Activated T-helper 1 cell treated with anti-CD3 and anti-CD28 coated beads, Interleukin-12 subunit alpha, Interleukin-12 subunit beta, Interleukin-2, Interleukin-4 antibody, amounts not matched to agents 30 ng/mL and 10 ng/mL and 1 ng/mL, durations not matched to agents 14 hours and 24 hours and 36 hours (primary cell): ENCODE measurements at regions not wholly inside any gene's neighbourhood (a gene's known extent, or its start where the extent isn't known, plus 50 kb on each side); places are given as distances from the start of the nearest gene placed in this dataset.

ENCODE experiments used
- DNase-seq: peaks from one replicate; pipeline ENCODE4 v3.0.0; 2021; ENCODE audit warnings: low spot score
- H3K27ac Mint-ChIP-seq: one replicate; pipeline ENCODE4 v1.8.0; 2021; ENCODE audit warnings: mild to moderate bottlenecking, mixed read lengths
- H3K27me3 Mint-ChIP-seq: one replicate; pipeline ENCODE4 v1.8.0; 2022; ENCODE audit warnings: mild to moderate bottlenecking, moderate library complexity, mixed read lengths; ENCODE audit not compliant: insufficient read depth
- H3K36me3 Mint-ChIP-seq: one replicate; pipeline ENCODE4 v1.8.0; 2021; ENCODE audit warnings: low read depth, mixed read lengths
- H3K4me1 Mint-ChIP-seq: one replicate; pipeline ENCODE4 v1.8.0; 2021; ENCODE audit warnings: low read depth, mixed read lengths
- H3K4me3 Mint-ChIP-seq: one replicate; pipeline ENCODE4 v1.8.0; 2021; ENCODE audit warnings: mild to moderate bottlenecking, moderate library complexity, mixed read lengths
- H3K9me3 Mint-ChIP-seq: one replicate; pipeline ENCODE4 v1.8.0; 2021; ENCODE audit warnings: mixed read lengths
- intact Hi-C: fragments of 100-400 bp; cut with micrococcal nuclease; formaldehyde crosslinking; loops from one replicate; pipeline ENCODE4 v1.15.1; 2024

DNA sequence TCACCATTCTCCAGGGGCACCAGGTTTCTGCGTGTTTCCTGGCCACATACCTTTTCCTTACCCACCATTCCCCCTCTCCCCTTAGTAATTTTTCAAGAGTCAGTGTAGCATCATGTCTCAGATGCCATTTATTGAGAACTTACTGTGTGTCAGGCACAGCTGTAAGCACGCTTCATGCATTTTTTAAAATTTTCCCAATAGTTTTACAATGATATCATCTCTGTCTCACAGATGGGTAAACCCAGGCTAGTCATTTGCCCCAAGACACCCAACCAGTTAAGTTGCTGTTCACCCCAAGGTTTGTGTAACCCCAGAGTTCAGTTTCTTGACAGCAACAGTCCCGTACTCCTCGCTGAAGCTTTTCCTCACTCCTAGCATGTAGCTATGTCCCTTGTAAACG, 56.4 kb upstream of the IRX3 start:
- intact Hi-C loops = no loop called here
- H3K27ac Mint-ChIP-seq = no peak overlapping the region
- no peaks in the 10 kb centered on the region for H3K4me1 Mint-ChIP-seq
- H3K27me3 Mint-ChIP-seq = no peaks in the 10 kb centered on the region
- no peak overlapping the region for H3K4me3 Mint-ChIP-seq
- no peaks in the 10 kb centered on the region for H3K9me3 Mint-ChIP-seq
- no peaks in the 10 kb centered on the region for H3K36me3 Mint-ChIP-seq
- no peak for DNase-seq

DNA sequence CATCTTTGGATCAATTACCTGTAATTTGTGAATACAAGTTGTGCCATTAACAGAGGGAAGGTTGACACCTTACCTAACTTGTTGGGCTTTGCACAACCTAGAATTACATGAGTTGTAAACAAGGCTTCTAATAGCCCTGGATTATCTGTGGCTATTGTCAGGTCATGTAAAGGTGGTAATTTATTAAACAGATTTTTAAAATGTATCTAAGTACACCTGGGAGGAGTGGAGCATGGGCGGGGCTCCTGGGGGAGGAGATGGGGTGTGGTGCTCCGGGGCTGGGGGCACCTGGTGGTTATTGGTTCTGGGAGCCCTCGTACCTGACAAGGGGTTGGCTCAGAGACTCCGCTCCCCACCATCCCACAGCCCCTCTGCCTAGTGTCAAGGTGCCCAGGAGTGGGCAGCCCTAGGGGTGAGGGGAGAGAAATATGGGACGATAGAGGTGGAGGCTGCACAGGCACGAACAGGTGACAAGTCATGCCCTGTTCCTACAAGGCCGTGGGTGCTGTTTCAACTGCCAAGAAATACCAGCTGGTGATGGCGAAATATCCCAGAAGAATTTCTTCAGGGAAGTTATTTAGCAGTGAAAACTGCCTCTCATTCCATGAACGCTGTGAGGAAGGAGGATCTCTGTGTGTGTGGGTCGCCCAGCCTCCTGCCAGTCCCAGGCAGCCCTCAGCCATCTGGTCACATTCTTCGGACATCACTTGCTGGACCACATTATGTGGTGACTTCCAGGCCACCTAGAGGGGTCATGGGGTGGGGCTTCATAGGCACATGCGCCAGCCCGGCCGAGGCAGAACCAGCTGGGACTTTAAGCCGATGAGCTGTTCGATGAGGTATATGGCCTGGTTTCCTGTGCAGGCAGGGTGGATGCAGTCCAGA, 55.5 kb upstream of the IRX3 start:
- intact Hi-C loops = no loop called here
- no peaks in the 10 kb centered on the region for H3K9me3 Mint-ChIP-seq
- H3K27me3 Mint-ChIP-seq = no peaks in the 10 kb centered on the region
- DNase-seq = no peak
- no peaks in the 10 kb centered on the region for H3K36me3 Mint-ChIP-seq
- H3K4me3 Mint-ChIP-seq = no peak overlapping the region
- H3K27ac Mint-ChIP-seq = no peak overlapping the region
- no peaks in the 10 kb centered on the region for H3K4me1 Mint-ChIP-seq

DNA sequence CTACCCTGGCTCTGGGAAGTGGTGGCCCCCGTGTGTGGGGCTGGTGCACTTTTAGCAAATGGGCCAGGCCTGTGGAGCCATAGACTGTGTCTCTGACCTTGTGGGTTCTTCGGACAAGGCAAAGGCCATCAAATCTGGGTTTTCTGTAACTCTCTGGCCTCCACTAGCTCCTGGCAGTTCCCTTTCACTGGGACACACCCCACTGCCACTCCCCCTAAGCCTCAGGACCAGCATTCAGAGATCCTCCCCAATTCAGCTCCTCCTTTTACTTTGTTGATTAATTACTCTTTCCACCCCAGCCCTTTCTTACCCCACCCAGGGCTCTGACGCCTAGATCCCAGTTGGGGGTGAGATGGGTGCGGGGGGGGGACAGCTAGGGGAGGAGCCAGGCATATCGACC, 53.9 kb upstream of the IRX3 start:
- H3K27me3 Mint-ChIP-seq = peaks cover 5% of the 10 kb centered on the region
- no peak for DNase-seq
- no peak overlapping the region for H3K4me3 Mint-ChIP-seq
- H3K27ac Mint-ChIP-seq = no peak overlapping the region
- no peaks in the 10 kb centered on the region for H3K9me3 Mint-ChIP-seq
- intact Hi-C loops = no loop called here
- no peaks in the 10 kb centered on the region for H3K4me1 Mint-ChIP-seq
- no peaks in the 10 kb centered on the region for H3K36me3 Mint-ChIP-seq

DNA sequence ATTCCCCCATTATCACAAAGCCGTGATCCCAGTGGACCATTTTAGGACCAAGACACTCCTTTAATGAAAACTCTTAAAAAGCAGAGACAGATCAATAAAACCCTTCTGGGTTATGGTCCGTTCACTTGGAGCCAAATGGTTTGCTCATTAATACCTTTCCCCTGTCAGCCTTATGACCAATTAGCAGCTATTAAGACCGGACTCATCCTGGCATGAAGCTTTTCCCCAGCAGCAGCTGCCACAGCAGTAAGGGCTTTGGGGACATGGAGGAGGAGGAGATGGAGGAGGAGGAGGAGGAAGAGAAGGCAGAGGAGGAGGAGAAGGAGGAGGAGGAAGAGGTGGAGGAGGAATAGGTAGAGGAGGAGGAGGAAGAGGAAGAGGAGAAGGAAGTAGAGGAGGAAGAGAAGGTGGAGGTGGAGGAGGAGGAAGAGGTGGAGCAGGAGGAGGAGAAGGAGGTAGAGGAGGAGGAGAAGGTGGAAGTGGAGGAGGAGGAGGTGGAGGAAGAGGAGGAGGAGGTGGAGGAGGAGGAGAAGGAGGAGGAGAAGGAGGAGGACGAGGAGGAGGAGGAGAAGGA, 50.1 kb upstream of the IRX3 start:
- Mint-ChIP-seq H3K27ac (no peak overlapping the region), H3K9me3 (no peaks in the 10 kb centered on the region), H3K36me3 (no peaks in the 10 kb centered on the region), H3K4me1 (no peaks in the 10 kb centered on the region), H3K4me3 (no peak overlapping the region), H3K27me3 (peaks cover 5% of the 10 kb centered on the region)
- DNase-seq = no peak
- intact Hi-C loops = no loop called here
